ENCODE measurements at regions not wholly inside any gene's neighbourhood (a gene's known extent, or its start where the extent isn't known, plus 50 kb on each side); places are given as distances from the start of the nearest gene placed in this dataset.

DNA sequence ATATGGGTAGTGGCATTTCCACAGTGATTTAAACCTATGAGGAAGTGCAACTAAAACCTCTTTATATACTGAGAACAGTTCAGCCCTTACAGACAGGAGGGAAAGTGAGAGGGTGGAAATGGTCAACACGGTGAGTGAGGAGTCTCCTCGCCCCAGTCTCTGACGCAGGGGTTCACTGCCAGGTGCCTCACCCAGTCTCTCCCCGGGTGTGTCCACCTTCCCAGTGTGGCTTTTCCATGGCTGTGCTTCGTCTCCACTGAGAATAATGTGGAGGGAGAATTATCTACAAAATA, 116.6 kb upstream of the TOP3B start:
- WGBS, 2 donors = 82% methylated on average over 5 of the region's 5 CpGs
- H3K9me3 ChIP-seq = no peaks in the 10 kb centered on the region
- intact Hi-C loops (cut with DNase I; ENCODE audit: low total_unique reads) = no loop called here
- no peaks in the 10 kb centered on the region for H3K36me3 ChIP-seq (ENCODE audit: low read depth, missing control alignments)
- DNase-seq = no peak
- no peak overlapping the region for H3K4me3 ChIP-seq
- H3K27ac ChIP-seq = no peak overlapping the region
- H3K4me1 ChIP-seq = no peaks in the 10 kb centered on the region
- no peak for TF ChIP-seq POLR2A (IDR thresholded peaks at IDR 0.05)
- TF ChIP-seq, protein P1, sequence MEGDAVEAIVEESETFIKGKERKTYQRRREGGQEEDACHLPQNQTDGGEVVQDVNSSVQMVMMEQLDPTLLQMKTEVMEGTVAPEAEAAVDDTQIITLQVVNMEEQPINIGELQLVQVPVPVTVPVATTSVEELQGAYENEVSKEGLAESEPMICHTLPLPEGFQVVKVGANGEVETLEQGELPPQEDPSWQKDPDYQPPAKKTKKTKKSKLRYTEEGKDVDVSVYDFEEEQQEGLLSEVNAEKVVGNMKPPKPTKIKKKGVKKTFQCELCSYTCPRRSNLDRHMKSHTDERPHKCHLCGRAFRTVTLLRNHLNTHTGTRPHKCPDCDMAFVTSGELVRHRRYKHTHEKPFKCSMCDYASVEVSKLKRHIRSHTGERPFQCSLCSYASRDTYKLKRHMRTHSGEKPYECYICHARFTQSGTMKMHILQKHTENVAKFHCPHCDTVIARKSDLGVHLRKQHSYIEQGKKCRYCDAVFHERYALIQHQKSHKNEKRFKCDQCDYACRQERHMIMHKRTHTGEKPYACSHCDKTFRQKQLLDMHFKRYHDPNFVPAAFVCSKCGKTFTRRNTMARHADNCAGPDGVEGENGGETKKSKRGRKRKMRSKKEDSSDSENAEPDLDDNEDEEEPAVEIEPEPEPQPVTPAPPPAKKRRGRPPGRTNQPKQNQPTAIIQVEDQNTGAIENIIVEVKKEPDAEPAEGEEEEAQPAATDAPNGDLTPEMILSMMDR (IDR thresholded peaks at IDR 0.05) = no peak
- H3K27me3 ChIP-seq = no peaks in the 10 kb centered on the region

DNA sequence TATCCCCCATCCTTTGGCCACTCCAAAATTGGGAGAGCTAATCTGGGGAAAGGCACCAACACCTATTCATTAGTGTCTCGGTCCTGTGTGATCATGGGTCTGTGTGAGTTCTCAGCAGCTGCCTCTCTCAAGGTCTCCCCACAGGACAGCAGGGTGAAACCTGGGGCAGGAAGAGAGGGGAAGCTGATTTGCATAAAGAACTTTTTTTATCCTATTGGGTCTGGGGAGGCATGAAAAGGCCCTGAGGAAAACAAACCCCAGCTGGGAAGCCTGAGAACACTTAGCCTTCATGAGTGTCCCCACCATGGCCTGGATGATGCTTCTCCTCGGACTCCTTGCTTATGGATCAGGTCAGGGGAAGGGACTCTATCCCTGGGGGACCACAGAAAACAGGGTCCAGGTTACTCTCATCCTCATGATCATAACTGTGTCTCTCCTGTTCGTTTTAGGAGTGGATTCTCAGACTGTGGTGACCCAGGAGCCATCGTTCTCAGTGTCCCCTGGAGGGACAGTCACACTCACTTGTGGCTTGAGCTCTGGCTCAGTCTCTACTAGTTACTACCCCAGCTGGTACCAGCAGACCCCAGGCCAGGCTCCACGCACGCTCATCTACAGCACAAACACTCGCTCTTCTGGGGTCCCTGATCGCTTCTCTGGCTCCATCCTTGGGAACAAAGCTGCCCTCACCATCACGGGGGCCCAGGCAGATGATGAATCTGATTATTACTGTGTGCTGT, 116.0 kb upstream of the TOP3B start:
- no peaks in the 10 kb centered on the region for H3K9me3 ChIP-seq
- intact Hi-C loops (cut with DNase I; ENCODE audit: low total_unique reads) = no loop called here
- H3K4me1 ChIP-seq = no peaks in the 10 kb centered on the region
- TF ChIP-seq, protein P1 (IDR thresholded peaks at IDR 0.05) = no peak
- TF ChIP-seq POLR2A (IDR thresholded peaks at IDR 0.05) = no peak
- WGBS, 2 donors = 80 to 81% methylated on average over 9 of the region's 9 CpGs
- H3K27ac ChIP-seq = no peak overlapping the region
- no peak for DNase-seq
- H3K27me3 ChIP-seq = no peaks in the 10 kb centered on the region
- no peaks in the 10 kb centered on the region for H3K36me3 ChIP-seq (ENCODE audit: low read depth, missing control alignments)
- no peak overlapping the region for H3K4me3 ChIP-seq

DNA sequence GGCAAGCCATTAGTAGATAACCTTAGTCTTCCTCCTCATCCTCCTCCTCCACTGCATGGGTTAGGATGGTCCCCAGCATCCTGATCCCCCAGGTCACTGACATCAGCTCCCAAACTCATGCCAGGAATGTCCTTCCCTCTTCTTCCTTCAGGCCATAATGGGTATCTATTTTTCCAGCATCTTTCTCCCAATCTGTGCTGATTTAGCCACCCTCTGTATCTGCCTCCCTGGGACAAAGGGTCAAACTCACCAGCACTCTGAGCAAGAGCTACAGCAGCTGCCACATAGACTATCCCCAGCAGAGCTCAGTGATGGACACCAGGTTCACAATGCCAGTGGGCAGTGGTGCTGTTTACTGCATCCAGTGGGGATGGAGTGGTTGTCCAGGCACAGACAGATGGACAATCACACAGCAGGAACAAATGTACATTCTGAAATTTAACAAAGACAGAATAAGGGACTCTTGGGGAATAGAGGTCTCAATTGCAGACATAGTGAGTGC, 115.2 kb upstream of the TOP3B start:
- Histone ChIP-seq H3K27ac (no peak overlapping the region), H3K4me1 (no peaks in the 10 kb centered on the region), H3K27me3 (no peaks in the 10 kb centered on the region), H3K4me3 (no peak overlapping the region), H3K9me3 (no peaks in the 10 kb centered on the region), H3K36me3 (ENCODE audit: low read depth, missing control alignments) (no peaks in the 10 kb centered on the region)
- TF ChIP-seq, protein P1 (IDR thresholded peaks at IDR 0.05) = no peak
- TF ChIP-seq POLR2A (IDR thresholded peaks at IDR 0.05) = no peak
- intact Hi-C loops (cut with DNase I; ENCODE audit: low total_unique reads) = no loop called here
- no peak for DNase-seq

DNA sequence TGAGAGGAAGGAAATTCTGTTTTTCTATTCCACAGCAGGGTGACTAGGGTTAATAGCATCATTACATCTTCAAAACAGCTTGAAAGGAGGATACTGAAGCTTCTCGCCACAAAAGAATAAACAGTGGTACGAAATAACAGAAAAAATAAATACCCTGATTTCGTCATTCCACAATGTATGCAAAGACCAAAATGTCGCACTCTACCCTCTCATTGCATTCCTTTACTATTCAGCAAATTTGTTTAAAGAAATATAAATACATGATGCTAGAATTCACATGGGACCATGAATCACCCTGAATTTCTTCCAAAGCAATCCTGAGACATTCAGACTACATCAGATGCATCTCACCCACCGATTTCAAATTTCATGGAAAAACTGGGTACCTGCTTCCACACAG, 112.3 kb upstream of the TOP3B start:
- intact Hi-C loops (cut with DNase I; ENCODE audit: low total_unique reads) = no loop called here
- no peak overlapping the region for H3K27ac ChIP-seq
- DNase-seq = no peak
- 92% methylated on average over 5 of the region's 5 CpGs for WGBS, 2 donors
- H3K4me1 ChIP-seq = no peaks in the 10 kb centered on the region
- no peaks in the 10 kb centered on the region for H3K27me3 ChIP-seq
- no peaks in the 10 kb centered on the region for H3K9me3 ChIP-seq
- no peak overlapping the region for H3K4me3 ChIP-seq
- H3K36me3 ChIP-seq (ENCODE audit: low read depth, missing control alignments) = no peaks in the 10 kb centered on the region
- no peak for TF ChIP-seq POLR2A (IDR thresholded peaks at IDR 0.05)
- TF ChIP-seq, protein P1 (IDR thresholded peaks at IDR 0.05) = no peak

DNA sequence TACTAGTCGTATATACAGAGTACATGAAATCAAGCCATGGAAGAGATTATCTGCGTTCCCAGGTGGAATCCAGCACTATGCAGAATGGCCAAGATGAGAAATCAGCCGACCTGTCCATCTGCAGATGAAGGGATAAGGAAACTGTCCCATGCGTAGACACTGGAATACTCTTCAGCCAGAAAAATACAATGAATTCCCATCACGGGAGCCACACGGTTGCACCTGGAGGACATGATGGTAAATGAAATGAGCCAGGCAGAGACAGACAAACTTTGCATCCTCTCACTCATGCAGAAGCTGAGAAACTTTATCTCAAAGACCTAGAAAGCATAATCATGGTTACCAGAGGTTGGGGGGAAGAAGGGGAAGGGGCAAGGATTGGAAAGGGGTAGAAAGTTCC, 111.9 kb upstream of the TOP3B start:
- Histone ChIP-seq H3K36me3 (ENCODE audit: low read depth, missing control alignments) (no peaks in the 10 kb centered on the region), H3K4me1 (no peaks in the 10 kb centered on the region), H3K27ac (no peak overlapping the region), H3K27me3 (no peaks in the 10 kb centered on the region), H3K9me3 (no peaks in the 10 kb centered on the region), H3K4me3 (no peak overlapping the region)
- DNase-seq = no peak
- WGBS, 2 donors = 86 to 88% methylated on average over 6 of the region's 6 CpGs
- intact Hi-C loops (cut with DNase I; ENCODE audit: low total_unique reads) = no loop called here
- no peak for TF ChIP-seq POLR2A (IDR thresholded peaks at IDR 0.05)
- TF ChIP-seq, protein P1 (IDR thresholded peaks at IDR 0.05) = no peak

All from testis (tissue), 2 donors.